Central memory CD8-positive, alpha-beta T cell (primary cell): ENCODE measurements at regions not wholly inside any gene's neighbourhood (a gene's known extent, or its start where the extent isn't known, plus 50 kb on each side); places are given as distances from the start of the nearest gene placed in this dataset.

Experiments used
- ATAC-seq: fragments of 150-1000 bp; cut with Tn5 transposase; replicated peaks from 2 replicates; pipeline ENCODE4 v1.10.0; 2022; ENCODE audit warnings: mild to moderate bottlenecking, moderate FRiP score, moderate number of reproducible peaks; ENCODE audit not compliant: poor library complexity, severe bottlenecking; ENCODE audit errors: extremely low read depth
- DNase-seq, 2 donors: peaks; one replicate each; pipeline ENCODE4 v3.0.0; 2021; ENCODE audit warnings: low spot score in 2 of 2
- H3K27ac Mint-ChIP-seq: one replicate; pipeline ENCODE4 v1.8.0; 2022; ENCODE audit warnings: low read depth, mild to moderate bottlenecking, moderate library complexity, mixed read lengths
- H3K27me3 Mint-ChIP-seq: one replicate; pipeline ENCODE4 v1.8.0; 2022; ENCODE audit warnings: mixed read lengths
- H3K36me3 Mint-ChIP-seq: one replicate; pipeline ENCODE4 v1.8.0; 2022; ENCODE audit warnings: mild to moderate bottlenecking, moderate library complexity, mixed read lengths; ENCODE audit not compliant: insufficient read depth
- H3K4me1 Mint-ChIP-seq: one replicate; pipeline ENCODE4 v1.8.0; 2022; ENCODE audit warnings: mixed read lengths
- H3K4me3 Mint-ChIP-seq: one replicate; pipeline ENCODE4 v1.8.0; 2022; ENCODE audit warnings: mild to moderate bottlenecking, moderate library complexity, mixed read lengths
- H3K9me3 Mint-ChIP-seq: one replicate; pipeline ENCODE4 v1.8.0; 2022; ENCODE audit warnings: mixed read lengths

GRCh38 chr4:124484940-124485339 lies 227.6 kb downstream of the ANKRD50 start:
- Mint-ChIP-seq H3K4me3 (no peak overlapping the region), H3K27me3 (no peaks in the 10 kb centered on the region), H3K27ac (no peak overlapping the region), H3K36me3 (no peaks in the 10 kb centered on the region), H3K9me3 (no peaks in the 10 kb centered on the region), H3K4me1 (no peaks in the 10 kb centered on the region)
- ATAC-seq = no peak
- no peak for DNase-seq

GRCh38 chr4:124486423-124486822 lies 226.1 kb downstream of the ANKRD50 start:
- no peak for ATAC-seq
- Mint-ChIP-seq H3K27ac (no peak overlapping the region), H3K27me3 (no peaks in the 10 kb centered on the region), H3K36me3 (no peaks in the 10 kb centered on the region), H3K4me1 (no peaks in the 10 kb centered on the region), H3K4me3 (no peak overlapping the region), H3K9me3 (peaks cover 10% of the 10 kb centered on the region)
- DNase-seq = no peak

GRCh38 chr4:124487651-124488050 lies 224.9 kb downstream of the ANKRD50 start:
- no peak overlapping the region for H3K4me3 Mint-ChIP-seq
- no peak overlapping the region for H3K27ac Mint-ChIP-seq
- H3K4me1 Mint-ChIP-seq = no peaks in the 10 kb centered on the region
- H3K9me3 Mint-ChIP-seq = peaks cover 13% of the 10 kb centered on the region
- no peaks in the 10 kb centered on the region for H3K27me3 Mint-ChIP-seq
- no peaks in the 10 kb centered on the region for H3K36me3 Mint-ChIP-seq
- DNase-seq = no peak
- no peak for ATAC-seq

- Mint-ChIP-seq H3K4me1 (no peaks in the 10 kb centered on the region), H3K9me3 (peaks cover 14% of the 10 kb centered on the region), H3K36me3 (no peaks in the 10 kb centered on the region), H3K27ac (no peak overlapping the region), H3K27me3 (no peaks in the 10 kb centered on the region), H3K4me3 (no peak overlapping the region)
- ATAC-seq = no peak
- no peak for DNase-seq
These were observed 221.0 kb downstream of the ANKRD50 start for GRCh38 chr4:124491361-124492145.

GRCh38 chr4:124499261-124499660 lies 213.3 kb downstream of the ANKRD50 start:
- Mint-ChIP-seq H3K9me3 (peaks cover 11% of the 10 kb centered on the region), H3K27ac (no peak overlapping the region), H3K4me3 (no peak overlapping the region), H3K4me1 (no peaks in the 10 kb centered on the region), H3K27me3 (no peaks in the 10 kb centered on the region), H3K36me3 (no peaks in the 10 kb centered on the region)
- ATAC-seq = no peak
- DNase-seq = no peak

GRCh38 chr4:124501576-124501975 lies 211.0 kb downstream of the ANKRD50 start:
- no peak for DNase-seq
- Mint-ChIP-seq H3K4me3 (no peak overlapping the region), H3K36me3 (no peaks in the 10 kb centered on the region), H3K27me3 (no peaks in the 10 kb centered on the region), H3K9me3 (peaks cover 11% of the 10 kb centered on the region), H3K4me1 (no peaks in the 10 kb centered on the region), H3K27ac (no peak overlapping the region)
- ATAC-seq = no peak

- H3K27me3 Mint-ChIP-seq = no peaks in the 10 kb centered on the region
- no peak overlapping the region for H3K4me3 Mint-ChIP-seq
- H3K36me3 Mint-ChIP-seq = no peaks in the 10 kb centered on the region
- DNase-seq (no peak), ATAC-seq (no peak)
- no peak overlapping the region for H3K27ac Mint-ChIP-seq
- H3K9me3 Mint-ChIP-seq = peaks cover 12% of the 10 kb centered on the region
- H3K4me1 Mint-ChIP-seq = no peaks in the 10 kb centered on the region
These were observed 208.1 kb downstream of the ANKRD50 start for GRCh38 chr4:124504431-124504830.

- Mint-ChIP-seq H3K9me3 (peaks cover 11% of the 10 kb centered on the region), H3K4me3 (no peak overlapping the region), H3K36me3 (no peaks in the 10 kb centered on the region), H3K27me3 (no peaks in the 10 kb centered on the region), H3K27ac (no peak overlapping the region), H3K4me1 (no peaks in the 10 kb centered on the region)
- DNase-seq = no peak
- ATAC-seq = no peak
These were observed 207.3 kb downstream of the ANKRD50 start for GRCh38 chr4:124505211-124505610.

- H3K4me3 Mint-ChIP-seq = no peak overlapping the region
- peaks cover 5% of the 10 kb centered on the region for H3K9me3 Mint-ChIP-seq
- ATAC-seq (no peak), DNase-seq (no peak)
- no peaks in the 10 kb centered on the region for H3K27me3 Mint-ChIP-seq
- no peaks in the 10 kb centered on the region for H3K4me1 Mint-ChIP-seq
- H3K27ac Mint-ChIP-seq = no peak overlapping the region
- H3K36me3 Mint-ChIP-seq = no peaks in the 10 kb centered on the region
These were observed 203.4 kb downstream of the ANKRD50 start for GRCh38 chr4:124509151-124509550.

- Mint-ChIP-seq H3K4me3 (no peak overlapping the region), H3K27me3 (no peaks in the 10 kb centered on the region), H3K4me1 (no peaks in the 10 kb centered on the region), H3K27ac (no peak overlapping the region), H3K36me3 (no peaks in the 10 kb centered on the region), H3K9me3 (no peaks in the 10 kb centered on the region)
- ATAC-seq (no peak), DNase-seq (no peak)
These were observed 197.9 kb downstream of the ANKRD50 start for GRCh38 chr4:124514588-124514987.

- ATAC-seq (no peak), DNase-seq (no peak)
- Mint-ChIP-seq H3K4me3 (no peak overlapping the region), H3K9me3 (no peaks in the 10 kb centered on the region), H3K4me1 (no peaks in the 10 kb centered on the region), H3K36me3 (no peaks in the 10 kb centered on the region), H3K27ac (no peak overlapping the region), H3K27me3 (no peaks in the 10 kb centered on the region)
These were observed 196.9 kb downstream of the ANKRD50 start for GRCh38 chr4:124515591-124515990.

GRCh38 chr4:124519196-124519595 lies 193.3 kb downstream of the ANKRD50 start:
- H3K4me3 Mint-ChIP-seq = no peak overlapping the region
- no peaks in the 10 kb centered on the region for H3K4me1 Mint-ChIP-seq
- no peak overlapping the region for H3K27ac Mint-ChIP-seq
- no peak for ATAC-seq
- DNase-seq = no peak
- H3K27me3 Mint-ChIP-seq = no peaks in the 10 kb centered on the region
- peaks cover 11% of the 10 kb centered on the region for H3K9me3 Mint-ChIP-seq
- no peaks in the 10 kb centered on the region for H3K36me3 Mint-ChIP-seq

GRCh38 chr4:124523816-124524215 lies 188.7 kb downstream of the ANKRD50 start:
- Mint-ChIP-seq H3K36me3 (peaks cover 1% of the 10 kb centered on the region), H3K4me1 (no peaks in the 10 kb centered on the region), H3K4me3 (no peak overlapping the region), H3K27me3 (no peaks in the 10 kb centered on the region), H3K9me3 (peaks cover 30% of the 10 kb centered on the region), H3K27ac (no peak overlapping the region)
- DNase-seq (no peak), ATAC-seq (no peak)
